Fibroblast of pulmonary artery (primary cell): ENCODE measurements at regions not wholly inside any gene's neighbourhood (a gene's known extent, or its start where the extent isn't known, plus 50 kb on each side); places are given as distances from the start of the nearest gene placed in this dataset.

Source experiments
- DNase-seq: peaks from one replicate; pipeline ENCODE4 v3.0.0-alpha.2; 2010; ENCODE audit warnings: low read depth
- H3K4me3 ChIP-seq: replicated peaks from 2 replicates; pipeline ENCODE4 v1.5.1; 2011; ENCODE audit warnings: low read depth, mild to moderate bottlenecking, control low read depth, low read length, moderate library complexity
- TF ChIP-seq, protein P1 (sequence below): IDR thresholded peaks from 2 replicates; pipeline ENCODE4 v1.5.1; 2011; ENCODE audit warnings: mild to moderate bottlenecking, control low read depth, low read length, inconsistent platforms; ENCODE audit errors: missing control alignments

DNA sequence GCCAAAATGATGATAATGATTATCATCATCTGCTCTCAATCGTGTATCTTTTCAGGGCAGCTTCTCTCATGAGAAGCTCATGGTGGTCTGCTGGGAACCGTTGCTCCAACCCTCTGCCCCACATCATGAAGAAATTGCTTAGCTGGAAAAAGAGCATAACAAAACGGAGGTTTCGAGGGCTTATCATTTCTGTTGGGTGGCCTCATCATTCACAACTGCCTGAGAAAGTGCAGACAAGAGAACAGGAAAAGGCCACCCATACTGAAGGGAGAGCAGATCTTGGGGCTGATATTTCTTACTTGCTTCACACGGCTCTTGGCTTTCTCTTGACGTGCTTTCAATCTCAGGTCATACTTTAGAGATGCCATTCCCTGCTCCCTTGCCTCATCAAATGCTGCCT is 471.6 kb downstream of the CD83 start:
- no peak overlapping the region for H3K4me3 ChIP-seq
- DNase-seq: no peak
- TF ChIP-seq, protein P1, sequence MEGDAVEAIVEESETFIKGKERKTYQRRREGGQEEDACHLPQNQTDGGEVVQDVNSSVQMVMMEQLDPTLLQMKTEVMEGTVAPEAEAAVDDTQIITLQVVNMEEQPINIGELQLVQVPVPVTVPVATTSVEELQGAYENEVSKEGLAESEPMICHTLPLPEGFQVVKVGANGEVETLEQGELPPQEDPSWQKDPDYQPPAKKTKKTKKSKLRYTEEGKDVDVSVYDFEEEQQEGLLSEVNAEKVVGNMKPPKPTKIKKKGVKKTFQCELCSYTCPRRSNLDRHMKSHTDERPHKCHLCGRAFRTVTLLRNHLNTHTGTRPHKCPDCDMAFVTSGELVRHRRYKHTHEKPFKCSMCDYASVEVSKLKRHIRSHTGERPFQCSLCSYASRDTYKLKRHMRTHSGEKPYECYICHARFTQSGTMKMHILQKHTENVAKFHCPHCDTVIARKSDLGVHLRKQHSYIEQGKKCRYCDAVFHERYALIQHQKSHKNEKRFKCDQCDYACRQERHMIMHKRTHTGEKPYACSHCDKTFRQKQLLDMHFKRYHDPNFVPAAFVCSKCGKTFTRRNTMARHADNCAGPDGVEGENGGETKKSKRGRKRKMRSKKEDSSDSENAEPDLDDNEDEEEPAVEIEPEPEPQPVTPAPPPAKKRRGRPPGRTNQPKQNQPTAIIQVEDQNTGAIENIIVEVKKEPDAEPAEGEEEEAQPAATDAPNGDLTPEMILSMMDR: no peak

DNA sequence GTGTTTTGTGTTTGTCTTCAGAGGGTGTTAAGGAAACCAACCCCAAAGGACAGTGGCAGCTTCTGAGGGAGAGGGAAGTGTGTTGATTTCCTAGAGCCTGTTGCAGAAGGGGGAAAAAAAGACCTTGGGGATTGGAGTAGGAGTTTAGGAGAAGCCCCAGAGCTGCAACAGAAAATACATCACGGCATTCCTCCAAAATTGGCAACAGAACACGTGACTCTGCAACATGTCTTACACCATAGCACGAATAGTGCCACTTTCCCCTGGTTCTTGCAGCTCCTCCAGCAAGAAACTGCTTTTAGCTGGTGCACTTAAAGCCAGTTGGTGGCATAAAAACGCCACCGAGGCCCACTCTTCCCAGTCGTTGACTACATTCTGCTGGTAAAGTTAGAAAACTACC is 473.0 kb downstream of the CD83 start:
- DNase-seq: no peak
- TF ChIP-seq, protein P1: no peak
- no peak overlapping the region for H3K4me3 ChIP-seq

DNA sequence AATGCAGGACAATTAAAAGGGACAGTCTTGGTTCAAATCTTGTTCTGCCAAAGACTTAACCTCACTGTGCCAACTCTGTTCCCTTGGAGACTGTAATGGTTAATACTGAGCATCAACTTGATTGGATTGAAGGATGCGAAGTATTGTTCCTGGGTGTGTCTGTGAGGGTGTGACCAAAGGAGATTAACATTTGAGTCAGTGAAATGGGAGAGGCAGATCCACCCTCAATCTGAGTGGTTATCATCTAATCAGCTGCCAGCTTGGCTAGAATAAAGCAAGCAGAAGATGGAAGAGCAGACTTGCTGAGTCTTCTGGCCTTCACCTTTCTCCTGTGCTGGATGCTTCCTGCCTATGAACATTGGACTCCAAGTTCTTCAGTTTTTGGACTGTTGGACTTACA is 474.4 kb downstream of the CD83 start:
- TF ChIP-seq, protein P1: no peak
- DNase-seq: no peak
- H3K4me3 ChIP-seq: no peak overlapping the region

DNA sequence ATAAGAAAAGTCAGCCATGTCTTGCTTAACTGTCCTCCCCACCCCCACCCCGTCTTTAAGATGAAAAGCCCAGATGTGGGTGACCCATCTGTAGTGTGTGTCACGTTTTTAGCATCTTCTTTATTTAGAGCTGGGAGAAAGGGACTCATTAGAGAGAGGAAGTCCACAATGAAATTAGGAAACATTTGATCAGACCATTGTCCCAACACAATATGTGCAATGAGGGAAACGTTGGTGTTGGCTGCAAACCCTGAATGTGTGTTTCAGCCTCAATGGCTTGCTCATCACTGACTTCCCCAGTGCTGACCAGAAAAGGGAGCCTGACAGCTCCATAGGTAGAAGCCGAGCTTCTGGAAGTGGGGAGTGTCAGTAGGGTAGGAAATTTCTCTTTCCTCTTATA is 475.7 kb downstream of the CD83 start:
- no peak overlapping the region for H3K4me3 ChIP-seq
- TF ChIP-seq, protein P1: no peak
- DNase-seq: no peak

DNA sequence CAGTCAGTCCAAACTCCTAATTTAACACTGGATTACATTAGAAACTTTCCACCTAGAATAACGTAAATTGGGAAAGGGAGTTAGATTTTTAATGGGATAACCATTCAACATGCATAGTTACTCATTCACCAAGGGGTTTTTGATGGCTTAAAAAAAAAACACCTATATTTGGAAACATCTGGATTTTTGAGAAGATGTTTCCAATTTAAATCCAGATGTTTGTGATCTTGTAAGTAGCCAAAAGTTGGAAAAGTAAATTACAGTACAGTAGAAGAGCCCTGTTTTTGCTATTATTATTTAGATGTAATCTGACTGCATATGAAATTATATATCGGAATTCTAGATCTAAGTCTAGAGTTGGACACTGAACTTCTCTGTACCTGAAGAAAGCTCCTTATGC is 478.2 kb downstream of the CD83 start:
- H3K4me3 ChIP-seq: no peak overlapping the region
- TF ChIP-seq, protein P1: no peak
- DNase-seq: no peak

DNA sequence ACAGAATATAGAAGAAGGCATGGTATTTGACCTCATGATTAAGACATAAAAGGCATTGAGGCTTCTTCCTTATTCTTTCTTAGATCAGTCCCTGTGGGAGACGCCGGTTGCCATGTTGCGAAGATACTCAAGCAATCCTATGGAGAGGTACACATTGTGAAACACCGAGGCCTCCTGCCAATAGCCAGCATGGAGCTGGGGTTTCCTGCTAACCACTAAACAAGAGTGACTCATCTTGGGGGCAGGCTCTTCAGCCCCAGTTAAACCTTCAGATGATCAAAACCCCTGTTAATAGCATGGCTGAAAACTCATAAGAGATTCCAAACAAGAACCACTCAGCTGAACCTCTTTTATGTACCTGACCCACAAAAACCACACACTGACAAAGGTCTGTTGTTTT is 478.8 kb downstream of the CD83 start:
- peak; percentile 72 for DNase-seq
- no peak overlapping the region for H3K4me3 ChIP-seq
- TF ChIP-seq, protein P1: no peak

DNA sequence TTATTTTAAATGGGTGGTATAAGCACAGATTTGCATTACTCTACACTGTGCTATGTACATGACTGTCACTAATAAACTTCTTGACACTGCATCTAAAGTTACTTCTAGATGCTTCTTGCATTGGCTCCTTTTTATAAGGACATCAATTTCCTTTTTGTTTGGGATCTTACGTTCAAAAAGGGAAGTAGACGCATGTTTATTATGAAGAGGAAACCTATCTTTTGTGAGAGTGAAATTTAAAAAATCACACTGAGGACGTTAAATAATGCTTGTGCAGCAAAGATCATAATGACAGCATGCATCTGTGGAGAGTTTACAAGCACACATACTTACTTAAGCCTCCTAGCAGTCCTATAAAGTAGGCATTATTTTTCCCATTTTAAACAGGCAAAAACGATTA is 479.5 kb downstream of the CD83 start:
- H3K4me3 ChIP-seq: no peak overlapping the region
- DNase-seq: no peak
- TF ChIP-seq, protein P1: no peak
